B cell (primary cell): ENCODE measurements at regions not wholly inside any gene's neighbourhood (a gene's known extent, or its start where the extent isn't known, plus 50 kb on each side); places are given as distances from the start of the nearest gene placed in this dataset.

Experiments used
- ATAC-seq: fragments of 200-7000 bp; cut with Tn5 transposase; one replicate; pipeline ENCODE4 v1.10.0; 2021; ENCODE audit warnings: low read depth, mild to moderate bottlenecking, moderate number of reproducible peaks, moderate library complexity
- CTCF ChIA-PET: fragments of 350-600 bp; sonication (Branson Sonifier 250); formaldehyde crosslinking; loops from one replicate; lab custom pipeline; 2021; ENCODE audit warnings: antibody characterized with exemption, inconsistent platforms; lab: Charles Lee
- POLR2A ChIA-PET: fragments of 350-600 bp; sonication (Branson Sonifier 250); formaldehyde crosslinking; loops from one replicate; lab custom pipeline; 2021; ENCODE audit warnings: antibody characterized with exemption; lab: Charles Lee
- DNase-seq: peaks from one replicate; pipeline ENCODE4 v3.0.0; 2013
- H2AFZ ChIP-seq: 2 replicates; pipeline ENCODE4 v1.6.1; 2012; ENCODE audit warnings: mild to moderate bottlenecking, low read depth, low read length; ENCODE audit not compliant: insufficient read depth, poor library complexity, severe bottlenecking
- H3K27ac ChIP-seq, 2 donors: 1 replicate in 1 of 2; 2 replicates in 1 of 2; pipeline ENCODE4 v1.5.1; 2012 to 2013; ENCODE audit warnings: low read length in 2 of 2, mild to moderate bottlenecking in 2 of 2, moderate library complexity in 1 of 2
- H3K27me3 ChIP-seq, 4 experiments: fragments of 200-600 bp in 1 of 4; sonication (generic) in 1 of 4; replicated peaks in 1 of 4; 1 replicate in 2 of 4; 2 replicates in 2 of 4; pipeline versions ENCODE4 v1.6.1 to v1.7.0; 2013 to 2016; ENCODE audit warnings: low read length in 3 of 4, mild to moderate bottlenecking in 2 of 4, mixed read lengths in 1 of 4, moderate library complexity in 1 of 4; ENCODE audit not compliant: insufficient read depth in 4 of 4, control insufficient read depth in 3 of 4; ENCODE audit errors: control extremely low read depth in 1 of 4
- H3K36me3 ChIP-seq, 2 experiments: replicated peaks in 1 of 2; 1 replicate in 1 of 2; 2 replicates in 1 of 2; pipeline versions ENCODE4 v1.6.1 to v1.7.1; 2013; ENCODE audit warnings: low read length in 1 of 2; ENCODE audit not compliant: insufficient read depth in 2 of 2, control insufficient read depth in 1 of 2; ENCODE audit errors: control extremely low read depth in 1 of 2, extremely low read depth in 1 of 2
- H3K4me1 ChIP-seq, 2 donors: fragments of 200-600 bp in 1 of 2; sonication (generic) in 1 of 2; 1 replicate in 1 of 2; 2 replicates in 1 of 2; pipeline versions ENCODE4 v1.5.1 to v1.6.1; 2013 to 2017; ENCODE audit warnings: low read length in 2 of 2; ENCODE audit not compliant: control insufficient read depth in 2 of 2, insufficient read depth in 2 of 2
- H3K4me2 ChIP-seq: replicated peaks from 2 replicates; pipeline ENCODE3; 2012; ENCODE audit warnings: mild to moderate bottlenecking, low read depth, low read length; ENCODE audit not compliant: poor library complexity, severe bottlenecking
- H3K4me3 ChIP-seq, 5 experiments: fragments of 200-600 bp in 1 of 5; sonication (generic) in 1 of 5; 1 replicate in 3 of 5; 2 replicates in 2 of 5; pipeline versions ENCODE4 v1.5.1 to v1.7.0; 2011 to 2016; ENCODE audit warnings: low read length in 4 of 5, mild to moderate bottlenecking in 4 of 5, low read depth in 2 of 5, control low read depth in 1 of 5, moderate library complexity in 1 of 5; ENCODE audit not compliant: insufficient read depth in 1 of 5; ENCODE audit errors: control extremely low read depth in 1 of 5, extremely low read depth in 1 of 5
- H3K79me2 ChIP-seq: fragments of 200-600 bp; sonication (generic); one replicate; pipeline ENCODE4 v1.6.0; 2016; ENCODE audit warnings: low read length; ENCODE audit not compliant: control insufficient read depth, insufficient read depth
- H3K9ac ChIP-seq: fragments of 200-600 bp; sonication (generic); 2 replicates; pipeline ENCODE4 v1.6.1; 2017; ENCODE audit warnings: mild to moderate bottlenecking, low read length, moderate library complexity
- H3K9me3 ChIP-seq, 3 donors: one replicate each; pipeline versions ENCODE4 v1.6.1 to v1.7.1; 2013; ENCODE audit warnings: low read length in 2 of 3; ENCODE audit not compliant: control insufficient read depth in 2 of 3, insufficient read depth in 1 of 3; ENCODE audit errors: control extremely low read depth in 1 of 3
- H4K20me1 ChIP-seq: 2 replicates; pipeline ENCODE4 v1.6.0; 2012; ENCODE audit warnings: mild to moderate bottlenecking, low read length; ENCODE audit not compliant: insufficient read depth, control insufficient read depth, poor library complexity, severe bottlenecking
- H3K27ac Mint-ChIP-seq: one replicate; pipeline ENCODE4 v1.8.0; 2021; ENCODE audit warnings: mixed read lengths
- H3K27me3 Mint-ChIP-seq: one replicate; pipeline ENCODE4 v1.8.0; 2021; ENCODE audit warnings: mixed read lengths
- H3K4me1 Mint-ChIP-seq: one replicate; pipeline ENCODE4 v1.8.0; 2021; ENCODE audit warnings: mixed read lengths
- H3K4me3 Mint-ChIP-seq: one replicate; pipeline ENCODE4 v1.8.0; 2021; ENCODE audit warnings: mixed read lengths
- H3K9me3 Mint-ChIP-seq: one replicate; pipeline ENCODE4 v1.8.0; 2022; ENCODE audit warnings: mixed read lengths; ENCODE audit not compliant: insufficient read depth
- EZH2 ChIP-seq: IDR thresholded peaks from 2 replicates; pipeline ENCODE4 v1.6.1; 2012; ENCODE audit warnings: borderline replicate concordance, low read depth, mild to moderate bottlenecking, moderate library complexity, low read length; ENCODE audit not compliant: insufficient read depth, poor library complexity, severe bottlenecking
- WGBS: methylation state at CpG from one replicate; pipeline ENCODE4 v1.1.5; 2013; ENCODE audit warnings: missing lambda C conversion rate; ENCODE audit not compliant: insufficient coverage; 5-methylcytosine and 5-hydroxymethylcytosine counted together
- intact Hi-C: fragments of 100-400 bp; cut with micrococcal nuclease; formaldehyde crosslinking; loops from one replicate; pipeline ENCODE4 v1.10.0; 2022
- TF ChIP-seq, protein P1 (sequence below): fragments of 200-600 bp; IDR thresholded peaks from one replicate; pipeline ENCODE4 v1.8.0; 2022; ENCODE audit warnings: antibody characterized with exemption, mild to moderate bottlenecking

DNA sequence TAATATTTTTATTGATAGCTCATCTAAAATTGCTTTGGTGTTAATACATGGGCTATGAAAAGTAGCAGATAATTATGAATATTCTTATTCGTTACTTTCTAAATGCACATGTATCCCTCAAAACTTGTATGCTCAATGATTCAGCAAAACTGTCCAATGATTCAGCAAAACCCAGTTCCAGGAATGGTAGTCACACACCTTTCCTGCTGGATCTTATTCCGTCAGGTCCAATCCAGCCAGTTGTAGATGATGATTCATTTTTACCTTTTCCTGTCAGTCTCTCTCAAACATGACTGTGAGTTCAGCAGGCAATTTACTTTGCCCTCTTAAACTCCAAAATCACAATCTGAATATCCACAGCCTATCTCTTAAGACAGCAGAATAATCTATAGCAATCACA lies 1082.6 kb downstream of the EFNB2 start:
- Histone ChIP-seq H3K36me3 (no peaks in the 10 kb centered on the region), H3K9me3 (no peaks in the 10 kb centered on the region), H3K79me2 (no peaks in the 10 kb centered on the region), H3K27me3 (no peaks in the 10 kb centered on the region), H3K27ac (no peak overlapping the region), H3K4me2 (no peak overlapping the region), H3K4me1 (no peaks in the 10 kb centered on the region), H3K4me3 (no peak overlapping the region), H3K9ac (no peak overlapping the region), H4K20me1 (no peaks in the 10 kb centered on the region), H2AFZ (no peak overlapping the region)
- ChIA-PET POLR2A (no interaction called here), CTCF (no interaction called here)
- Mint-ChIP-seq H3K27me3 (no peaks in the 10 kb centered on the region), H3K9me3 (no peaks in the 10 kb centered on the region), H3K27ac (no peak overlapping the region), H3K4me3 (no peak overlapping the region), H3K4me1 (no peaks in the 10 kb centered on the region)
- ATAC-seq, result no peak
- DNase-seq, result no peak
- 89% methylated on average over 1 of the region's 2 CpGs for WGBS
- intact Hi-C loops, result no loop called here
- TF ChIP-seq, protein P1, sequence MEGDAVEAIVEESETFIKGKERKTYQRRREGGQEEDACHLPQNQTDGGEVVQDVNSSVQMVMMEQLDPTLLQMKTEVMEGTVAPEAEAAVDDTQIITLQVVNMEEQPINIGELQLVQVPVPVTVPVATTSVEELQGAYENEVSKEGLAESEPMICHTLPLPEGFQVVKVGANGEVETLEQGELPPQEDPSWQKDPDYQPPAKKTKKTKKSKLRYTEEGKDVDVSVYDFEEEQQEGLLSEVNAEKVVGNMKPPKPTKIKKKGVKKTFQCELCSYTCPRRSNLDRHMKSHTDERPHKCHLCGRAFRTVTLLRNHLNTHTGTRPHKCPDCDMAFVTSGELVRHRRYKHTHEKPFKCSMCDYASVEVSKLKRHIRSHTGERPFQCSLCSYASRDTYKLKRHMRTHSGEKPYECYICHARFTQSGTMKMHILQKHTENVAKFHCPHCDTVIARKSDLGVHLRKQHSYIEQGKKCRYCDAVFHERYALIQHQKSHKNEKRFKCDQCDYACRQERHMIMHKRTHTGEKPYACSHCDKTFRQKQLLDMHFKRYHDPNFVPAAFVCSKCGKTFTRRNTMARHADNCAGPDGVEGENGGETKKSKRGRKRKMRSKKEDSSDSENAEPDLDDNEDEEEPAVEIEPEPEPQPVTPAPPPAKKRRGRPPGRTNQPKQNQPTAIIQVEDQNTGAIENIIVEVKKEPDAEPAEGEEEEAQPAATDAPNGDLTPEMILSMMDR, result no peak

DNA sequence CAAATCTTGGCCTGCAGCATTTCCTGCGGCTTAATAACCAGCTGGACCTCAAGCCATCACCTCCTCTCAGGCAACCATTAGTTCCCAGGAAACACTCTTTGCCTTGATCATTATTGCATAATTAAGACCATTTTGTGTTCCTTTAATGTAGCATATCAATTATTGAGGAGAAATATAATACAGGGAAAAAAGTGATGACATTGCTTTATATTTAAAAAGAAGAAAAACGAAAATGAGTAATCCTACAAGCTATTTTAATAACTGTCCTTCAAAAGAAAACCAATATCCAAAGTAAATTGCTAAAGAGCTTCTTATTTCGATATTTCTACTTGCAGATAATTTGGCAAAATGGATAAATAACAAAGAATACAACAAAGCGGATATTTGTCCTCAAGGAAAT lies 1084.7 kb downstream of the EFNB2 start:
- H3K27ac ChIP-seq, result no peak overlapping the region
- no peaks in the 10 kb centered on the region for H3K9me3 Mint-ChIP-seq
- no peaks in the 10 kb centered on the region for H3K9me3 ChIP-seq
- H3K4me2 ChIP-seq, result no peak overlapping the region
- no peaks in the 10 kb centered on the region for H4K20me1 ChIP-seq
- no peak overlapping the region for H3K4me3 Mint-ChIP-seq
- H3K4me1 ChIP-seq, result no peaks in the 10 kb centered on the region
- no peak for DNase-seq
- H2AFZ ChIP-seq, result no peak overlapping the region
- no peaks in the 10 kb centered on the region for H3K4me1 Mint-ChIP-seq
- ChIA-PET CTCF (no interaction called here), POLR2A (no interaction called here)
- no peak for TF ChIP-seq EZH2
- TF ChIP-seq, protein P1, result no peak
- no peaks in the 10 kb centered on the region for H3K79me2 ChIP-seq
- WGBS, result 100% methylated on average over 1 of the region's 4 CpGs
- H3K36me3 ChIP-seq, result no peaks in the 10 kb centered on the region
- H3K27me3 Mint-ChIP-seq, result no peaks in the 10 kb centered on the region
- H3K9ac ChIP-seq, result no peak overlapping the region
- H3K4me3 ChIP-seq, result no peak overlapping the region
- intact Hi-C loops, result no loop called here
- H3K27me3 ChIP-seq, result no peaks in the 10 kb centered on the region
- no peak for ATAC-seq
- H3K27ac Mint-ChIP-seq, result no peak overlapping the region
